ENCODE measurements at regions not wholly inside any gene's neighbourhood (a gene's known extent, or its start where the extent isn't known, plus 50 kb on each side); places are given as distances from the start of the nearest gene placed in this dataset.

DNA sequence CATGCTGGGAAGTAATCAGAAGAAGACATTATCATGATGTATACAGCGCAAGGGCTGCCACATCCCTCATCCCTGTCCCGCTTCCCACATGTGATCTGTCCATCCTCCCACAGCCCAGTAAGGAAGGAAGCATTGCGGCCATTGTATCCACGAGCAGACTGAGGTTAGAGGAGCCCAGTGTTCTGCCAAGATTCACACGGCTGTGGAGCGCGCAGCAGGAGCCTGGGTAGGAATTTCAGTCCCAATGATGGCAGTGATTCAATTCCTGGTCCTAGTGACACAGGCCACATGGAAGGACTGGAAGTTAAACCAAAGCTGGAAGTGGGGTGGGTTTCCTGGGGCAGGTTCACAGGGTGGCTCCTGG, 89.2 kb downstream of the RTL6 start:
- no peak overlapping the region for H3K4me3 ChIP-seq (ENCODE audit: low read depth, low read length)
- no peaks in the 10 kb centered on the region for H3K4me1 ChIP-seq (ENCODE audit: control insufficient read depth, insufficient read depth, low read length)
- TF ChIP-seq ZBTB1 (tag by site-specific recombination; IDR thresholded peaks at IDR 0.05) = no peak
- TF ChIP-seq, protein P1, sequence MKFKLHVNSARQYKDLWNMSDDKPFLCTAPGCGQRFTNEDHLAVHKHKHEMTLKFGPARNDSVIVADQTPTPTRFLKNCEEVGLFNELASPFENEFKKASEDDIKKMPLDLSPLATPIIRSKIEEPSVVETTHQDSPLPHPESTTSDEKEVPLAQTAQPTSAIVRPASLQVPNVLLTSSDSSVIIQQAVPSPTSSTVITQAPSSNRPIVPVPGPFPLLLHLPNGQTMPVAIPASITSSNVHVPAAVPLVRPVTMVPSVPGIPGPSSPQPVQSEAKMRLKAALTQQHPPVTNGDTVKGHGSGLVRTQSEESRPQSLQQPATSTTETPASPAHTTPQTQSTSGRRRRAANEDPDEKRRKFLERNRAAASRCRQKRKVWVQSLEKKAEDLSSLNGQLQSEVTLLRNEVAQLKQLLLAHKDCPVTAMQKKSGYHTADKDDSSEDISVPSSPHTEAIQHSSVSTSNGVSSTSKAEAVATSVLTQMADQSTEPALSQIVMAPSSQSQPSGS (tag by site-specific recombination; IDR thresholded peaks at IDR 0.05; ENCODE audit: low read depth) = no peak
- CTCF ChIA-PET = no interaction called here
- no peaks in the 10 kb centered on the region for H3K9me3 ChIP-seq (ENCODE audit: control insufficient read depth, insufficient read depth, low read depth, low read length)
- H3K36me3 ChIP-seq (ENCODE audit: control insufficient read depth in 2 of 2, insufficient read depth in 1 of 2, low read length in 2 of 2) = no peaks in the 10 kb centered on the region
- H3K27ac ChIP-seq (ENCODE audit: extremely low read depth, low read depth, low read length) = no peak overlapping the region
- POLR2A ChIA-PET = no interaction called here

- TF ChIP-seq ZNF274 (IDR thresholded peaks at IDR 0.05; ENCODE audit: low read length) (no peak), ZNF274 (tag by site-specific recombination; IDR thresholded peaks at IDR 0.05; ENCODE audit: borderline replicate concordance) (no peak), BCL11B (tag by site-specific recombination; IDR thresholded peaks at IDR 0.05; ENCODE audit: low read depth) (no peak), ZNF843 (tag by site-specific recombination; IDR thresholded peaks at IDR 0.05) (no peak), ZNF239 (tag by site-specific recombination; IDR thresholded peaks at IDR 0.05) (no peak), ZNF433 (tag by site-specific recombination; IDR thresholded peaks at IDR 0.05; ENCODE audit: low read depth) (no peak), ZNF214 (tag by site-specific recombination; IDR thresholded peaks at IDR 0.05; ENCODE audit: borderline replicate concordance) (no peak), YY2 (tag by site-specific recombination; IDR thresholded peaks at IDR 0.05) (no peak), ZNF621 (tag by site-specific recombination; IDR thresholded peaks at IDR 0.05) (no peak), PRDM4 (tag by site-specific recombination; IDR thresholded peaks at IDR 0.05) (no peak), ZSCAN16 (tag by site-specific recombination; IDR thresholded peaks at IDR 0.05) (no peak)
- TF ChIP-seq, protein P2, sequence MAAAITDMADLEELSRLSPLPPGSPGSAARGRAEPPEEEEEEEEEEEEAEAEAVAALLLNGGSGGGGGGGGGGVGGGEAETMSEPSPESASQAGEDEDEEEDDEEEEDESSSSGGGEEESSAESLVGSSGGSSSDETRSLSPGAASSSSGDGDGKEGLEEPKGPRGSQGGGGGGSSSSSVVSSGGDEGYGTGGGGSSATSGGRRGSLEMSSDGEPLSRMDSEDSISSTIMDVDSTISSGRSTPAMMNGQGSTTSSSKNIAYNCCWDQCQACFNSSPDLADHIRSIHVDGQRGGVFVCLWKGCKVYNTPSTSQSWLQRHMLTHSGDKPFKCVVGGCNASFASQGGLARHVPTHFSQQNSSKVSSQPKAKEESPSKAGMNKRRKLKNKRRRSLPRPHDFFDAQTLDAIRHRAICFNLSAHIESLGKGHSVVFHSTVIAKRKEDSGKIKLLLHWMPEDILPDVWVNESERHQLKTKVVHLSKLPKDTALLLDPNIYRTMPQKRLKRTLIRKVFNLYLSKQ (tag by site-specific recombination; IDR thresholded peaks at IDR 0.05; ENCODE audit: borderline replicate concordance) = no peak
- TF ChIP-seq, protein P3, sequence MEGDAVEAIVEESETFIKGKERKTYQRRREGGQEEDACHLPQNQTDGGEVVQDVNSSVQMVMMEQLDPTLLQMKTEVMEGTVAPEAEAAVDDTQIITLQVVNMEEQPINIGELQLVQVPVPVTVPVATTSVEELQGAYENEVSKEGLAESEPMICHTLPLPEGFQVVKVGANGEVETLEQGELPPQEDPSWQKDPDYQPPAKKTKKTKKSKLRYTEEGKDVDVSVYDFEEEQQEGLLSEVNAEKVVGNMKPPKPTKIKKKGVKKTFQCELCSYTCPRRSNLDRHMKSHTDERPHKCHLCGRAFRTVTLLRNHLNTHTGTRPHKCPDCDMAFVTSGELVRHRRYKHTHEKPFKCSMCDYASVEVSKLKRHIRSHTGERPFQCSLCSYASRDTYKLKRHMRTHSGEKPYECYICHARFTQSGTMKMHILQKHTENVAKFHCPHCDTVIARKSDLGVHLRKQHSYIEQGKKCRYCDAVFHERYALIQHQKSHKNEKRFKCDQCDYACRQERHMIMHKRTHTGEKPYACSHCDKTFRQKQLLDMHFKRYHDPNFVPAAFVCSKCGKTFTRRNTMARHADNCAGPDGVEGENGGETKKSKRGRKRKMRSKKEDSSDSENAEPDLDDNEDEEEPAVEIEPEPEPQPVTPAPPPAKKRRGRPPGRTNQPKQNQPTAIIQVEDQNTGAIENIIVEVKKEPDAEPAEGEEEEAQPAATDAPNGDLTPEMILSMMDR (tag by site-specific recombination; IDR thresholded peaks at IDR 0.05) = no peak
- Histone ChIP-seq H3K9me3 (ENCODE audit: control insufficient read depth, insufficient read depth, low read depth, low read length) (no peaks in the 10 kb centered on the region), H3K36me3 (ENCODE audit: control insufficient read depth in 2 of 2, insufficient read depth in 1 of 2, low read length in 2 of 2) (no peaks in the 10 kb centered on the region), H3K27ac (ENCODE audit: extremely low read depth, low read depth, low read length) (no peak overlapping the region), H3K4me1 (ENCODE audit: control insufficient read depth, insufficient read depth, low read length) (no peaks in the 10 kb centered on the region), H3K4me3 (ENCODE audit: low read depth, low read length) (no peak overlapping the region)
- POLR2A ChIA-PET = no interaction called here
- CTCF ChIA-PET = no interaction called here
Observed at GRCh38 chr22:44407987-44408828, 89.8 kb downstream of the RTL6 start.
